ENCODE measurements at regions not wholly inside any gene's neighbourhood (a gene's known extent, or its start where the extent isn't known, plus 50 kb on each side); places are given as distances from the start of the nearest gene placed in this dataset.

DNA sequence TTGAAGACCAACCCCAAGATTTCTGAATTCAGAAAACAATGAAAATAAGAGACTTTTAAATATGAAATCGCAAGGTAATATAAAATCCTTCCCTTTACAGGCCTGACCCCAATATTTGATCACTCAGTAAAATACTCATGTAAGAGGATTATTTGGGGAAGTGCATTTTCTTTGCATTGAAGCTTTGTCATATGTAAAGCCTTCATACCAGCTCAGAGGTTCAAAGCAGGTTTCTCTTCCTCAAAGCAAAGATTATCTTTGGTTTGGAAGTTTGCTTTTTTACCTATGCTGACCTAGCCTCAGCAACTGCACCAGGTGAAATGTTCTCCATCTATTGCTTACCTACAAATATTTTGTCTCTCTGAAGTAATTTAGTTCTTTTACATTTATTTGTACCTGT lies 106.5 kb upstream of the PARP8 start:
- POLR2A ChIA-PET, result no interaction called here
- TF ChIP-seq ZNF600 (tag by site-specific recombination; IDR thresholded peaks at IDR 0.05) (no peak), ZNF701 (tag by site-specific recombination; IDR thresholded peaks at IDR 0.05) (no peak), ZNF585B (tag by site-specific recombination; IDR thresholded peaks at IDR 0.05) (no peak), ZNF350 (tag by site-specific recombination; IDR thresholded peaks at IDR 0.05) (no peak), MYNN (tag by site-specific recombination; IDR thresholded peaks at IDR 0.05; ENCODE audit: borderline replicate concordance) (no peak), ZNF223 (tag by site-specific recombination; IDR thresholded peaks at IDR 0.05) (no peak)
- TF ChIP-seq, protein P1, sequence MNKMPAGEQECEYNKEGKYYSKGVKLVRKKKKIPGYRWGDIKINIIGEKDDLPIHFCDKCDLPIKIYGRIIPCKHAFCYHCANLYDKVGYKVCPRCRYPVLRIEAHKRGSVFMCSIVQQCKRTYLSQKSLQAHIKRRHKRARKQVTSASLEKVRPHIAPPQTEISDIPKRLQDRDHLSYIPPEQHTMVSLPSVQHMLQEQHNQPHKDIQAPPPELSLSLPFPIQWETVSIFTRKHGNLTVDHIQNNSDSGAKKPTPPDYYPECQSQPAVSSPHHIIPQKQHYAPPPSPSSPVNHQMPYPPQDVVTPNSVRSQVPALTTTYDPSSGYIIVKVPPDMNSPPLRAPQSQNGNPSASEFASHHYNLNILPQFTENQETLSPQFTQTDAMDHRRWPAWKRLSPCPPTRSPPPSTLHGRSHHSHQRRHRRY (tag by site-specific recombination; IDR thresholded peaks at IDR 0.05), result no peak
- TF ChIP-seq, protein P2, sequence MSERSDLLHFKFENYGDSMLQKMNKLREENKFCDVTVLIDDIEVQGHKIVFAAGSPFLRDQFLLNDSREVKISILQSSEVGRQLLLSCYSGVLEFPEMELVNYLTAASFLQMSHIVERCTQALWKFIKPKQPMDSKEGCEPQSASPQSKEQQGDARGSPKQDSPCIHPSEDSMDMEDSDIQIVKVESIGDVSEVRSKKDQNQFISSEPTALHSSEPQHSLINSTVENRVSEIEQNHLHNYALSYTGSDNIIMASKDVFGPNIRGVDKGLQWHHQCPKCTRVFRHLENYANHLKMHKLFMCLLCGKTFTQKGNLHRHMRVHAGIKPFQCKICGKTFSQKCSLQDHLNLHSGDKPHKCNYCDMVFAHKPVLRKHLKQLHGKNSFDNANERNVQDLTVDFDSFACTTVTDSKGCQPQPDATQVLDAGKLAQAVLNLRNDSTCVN (tag by site-specific recombination; optimal IDR thresholded peaks at IDR 0.05), result no peak
- TF ChIP-seq, protein P3, sequence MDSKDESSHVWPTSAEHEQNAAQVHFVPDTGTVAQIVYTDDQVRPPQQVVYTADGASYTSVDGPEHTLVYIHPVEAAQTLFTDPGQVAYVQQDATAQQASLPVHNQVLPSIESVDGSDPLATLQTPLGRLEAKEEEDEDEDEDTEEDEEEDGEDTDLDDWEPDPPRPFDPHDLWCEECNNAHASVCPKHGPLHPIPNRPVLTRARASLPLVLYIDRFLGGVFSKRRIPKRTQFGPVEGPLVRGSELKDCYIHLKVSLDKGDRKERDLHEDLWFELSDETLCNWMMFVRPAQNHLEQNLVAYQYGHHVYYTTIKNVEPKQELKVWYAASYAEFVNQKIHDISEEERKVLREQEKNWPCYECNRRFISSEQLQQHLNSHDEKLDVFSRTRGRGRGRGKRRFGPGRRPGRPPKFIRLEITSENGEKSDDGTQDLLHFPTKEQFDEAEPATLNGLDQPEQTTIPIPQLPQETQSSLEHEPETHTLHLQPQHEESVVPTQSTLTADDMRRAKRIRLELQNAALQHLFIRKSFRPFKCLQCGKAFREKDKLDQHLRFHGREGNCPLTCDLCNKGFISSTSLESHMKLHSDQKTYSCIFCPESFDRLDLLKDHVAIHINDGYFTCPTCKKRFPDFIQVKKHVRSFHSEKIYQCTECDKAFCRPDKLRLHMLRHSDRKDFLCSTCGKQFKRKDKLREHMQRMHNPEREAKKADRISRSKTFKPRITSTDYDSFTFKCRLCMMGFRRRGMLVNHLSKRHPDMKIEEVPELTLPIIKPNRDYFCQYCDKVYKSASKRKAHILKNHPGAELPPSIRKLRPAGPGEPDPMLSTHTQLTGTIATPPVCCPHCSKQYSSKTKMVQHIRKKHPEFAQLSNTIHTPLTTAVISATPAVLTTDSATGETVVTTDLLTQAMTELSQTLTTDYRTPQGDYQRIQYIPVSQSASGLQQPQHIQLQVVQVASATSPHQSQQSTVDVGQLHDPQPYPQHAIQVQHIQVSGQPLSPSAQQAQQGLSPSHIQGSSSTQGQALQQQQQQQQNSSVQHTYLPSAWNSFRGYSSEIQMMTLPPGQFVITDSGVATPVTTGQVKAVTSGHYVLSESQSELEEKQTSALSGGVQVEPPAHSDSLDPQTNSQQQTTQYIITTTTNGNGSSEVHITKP (tag by site-specific recombination; IDR thresholded peaks at IDR 0.05), result no peak
- Histone ChIP-seq H3K27ac (ENCODE audit: extremely low read depth, low read depth, low read length) (no peak overlapping the region), H3K4me1 (ENCODE audit: control insufficient read depth, insufficient read depth, low read length) (peaks cover 5% of the 10 kb centered on the region), H3K4me3 (ENCODE audit: low read depth, low read length) (no peak overlapping the region), H3K36me3 (ENCODE audit: control insufficient read depth in 2 of 2, insufficient read depth in 1 of 2, low read length in 2 of 2) (no peaks in the 10 kb centered on the region), H3K9me3 (ENCODE audit: control insufficient read depth, insufficient read depth, low read depth, low read length) (no peaks in the 10 kb centered on the region)
- CTCF ChIA-PET, result no interaction called here

DNA sequence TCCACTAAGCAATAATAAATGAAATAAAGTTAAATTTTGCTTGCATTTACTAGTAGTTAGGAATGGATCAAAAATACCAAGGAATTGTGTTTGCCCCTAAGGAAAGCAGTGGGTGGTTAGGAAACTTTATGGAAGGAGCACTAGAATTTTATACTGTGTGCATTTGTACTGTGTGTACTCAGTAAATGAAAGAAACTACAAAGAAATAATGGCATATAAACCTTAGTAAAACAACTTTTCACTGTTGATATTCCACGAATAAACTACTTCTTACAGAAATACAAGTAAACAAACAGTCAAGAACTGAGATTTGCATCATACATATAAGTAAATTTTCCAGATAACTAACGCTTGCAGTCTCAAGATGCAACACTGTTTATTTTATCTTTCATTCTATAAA lies 103.7 kb upstream of the PARP8 start:
- H3K9me3 ChIP-seq (ENCODE audit: control insufficient read depth, insufficient read depth, low read depth, low read length), result no peaks in the 10 kb centered on the region
- no peak overlapping the region for H3K27ac ChIP-seq (ENCODE audit: extremely low read depth, low read depth, low read length)
- no peak overlapping the region for H3K4me3 ChIP-seq (ENCODE audit: low read depth, low read length)
- TF ChIP-seq ZNF132 (tag by site-specific recombination; IDR thresholded peaks at IDR 0.05; ENCODE audit: borderline replicate concordance), result no peak
- no peaks in the 10 kb centered on the region for H3K36me3 ChIP-seq (ENCODE audit: control insufficient read depth in 2 of 2, insufficient read depth in 1 of 2, low read length in 2 of 2)
- ChIA-PET POLR2A (no interaction called here), CTCF (no interaction called here)
- peaks cover 4% of the 10 kb centered on the region for H3K4me1 ChIP-seq (ENCODE audit: control insufficient read depth, insufficient read depth, low read length)

DNA sequence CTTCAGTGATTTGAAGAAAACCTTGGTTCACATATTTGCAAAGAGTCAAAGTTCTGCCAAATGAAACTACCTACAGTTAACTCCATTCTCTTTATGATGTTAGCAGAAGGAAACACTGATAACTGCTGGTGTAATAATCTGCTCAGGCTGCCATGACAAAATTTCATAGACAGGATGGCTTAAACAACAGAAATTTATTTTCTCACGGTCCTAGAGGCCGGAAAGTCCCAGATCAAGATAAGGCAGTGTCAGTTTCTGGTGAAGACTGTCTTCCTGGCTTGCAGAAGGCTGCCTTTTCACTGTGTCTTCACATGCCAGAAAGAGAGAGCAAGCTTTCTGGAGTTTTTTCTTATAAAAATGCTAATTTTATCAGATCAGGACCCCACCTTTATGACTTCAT lies 102.4 kb upstream of the PARP8 start:
- ChIA-PET CTCF (no interaction called here), POLR2A (no interaction called here)
- Histone ChIP-seq H3K4me1 (ENCODE audit: control insufficient read depth, insufficient read depth, low read length) (peaks cover 2% of the 10 kb centered on the region; the same call in 1 of the 2 replicates), H3K9me3 (ENCODE audit: control insufficient read depth, insufficient read depth, low read depth, low read length) (no peaks in the 10 kb centered on the region), H3K27ac (ENCODE audit: extremely low read depth, low read depth, low read length) (no peak overlapping the region), H3K4me3 (ENCODE audit: low read depth, low read length) (no peak overlapping the region), H3K36me3 (ENCODE audit: control insufficient read depth in 2 of 2, insufficient read depth in 1 of 2, low read length in 2 of 2) (no peaks in the 10 kb centered on the region)
- TF ChIP-seq, protein P4, sequence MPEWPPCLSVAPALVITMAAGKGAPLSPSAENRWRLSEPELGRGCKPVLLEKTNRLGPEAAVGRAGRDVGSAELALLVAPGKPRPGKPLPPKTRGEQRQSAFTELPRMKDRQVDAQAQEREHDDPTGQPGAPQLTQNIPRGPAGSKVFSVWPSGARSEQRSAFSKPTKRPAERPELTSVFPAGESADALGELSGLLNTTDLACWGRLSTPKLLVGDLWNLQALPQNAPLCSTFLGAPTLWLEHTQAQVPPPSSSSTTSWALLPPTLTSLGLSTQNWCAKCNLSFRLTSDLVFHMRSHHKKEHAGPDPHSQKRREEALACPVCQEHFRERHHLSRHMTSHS (tag by site-specific recombination; IDR thresholded peaks at IDR 0.05), result no peak
- TF ChIP-seq, protein P5, sequence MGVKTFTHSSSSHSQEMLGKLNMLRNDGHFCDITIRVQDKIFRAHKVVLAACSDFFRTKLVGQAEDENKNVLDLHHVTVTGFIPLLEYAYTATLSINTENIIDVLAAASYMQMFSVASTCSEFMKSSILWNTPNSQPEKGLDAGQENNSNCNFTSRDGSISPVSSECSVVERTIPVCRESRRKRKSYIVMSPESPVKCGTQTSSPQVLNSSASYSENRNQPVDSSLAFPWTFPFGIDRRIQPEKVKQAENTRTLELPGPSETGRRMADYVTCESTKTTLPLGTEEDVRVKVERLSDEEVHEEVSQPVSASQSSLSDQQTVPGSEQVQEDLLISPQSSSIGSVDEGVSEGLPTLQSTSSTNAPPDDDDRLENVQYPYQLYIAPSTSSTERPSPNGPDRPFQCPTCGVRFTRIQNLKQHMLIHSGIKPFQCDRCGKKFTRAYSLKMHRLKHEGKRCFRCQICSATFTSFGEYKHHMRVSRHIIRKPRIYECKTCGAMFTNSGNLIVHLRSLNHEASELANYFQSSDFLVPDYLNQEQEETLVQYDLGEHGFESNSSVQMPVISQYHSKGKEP (tag by site-specific recombination; IDR thresholded peaks at IDR 0.05), result no peak
- TF ChIP-seq ZNF610 (tag by site-specific recombination; IDR thresholded peaks at IDR 0.05; ENCODE audit: borderline replicate concordance) (no peak), SALL2 (tag by site-specific recombination; IDR thresholded peaks at IDR 0.05; ENCODE audit: borderline replicate concordance) (no peak), GLI2 (tag by site-specific recombination; IDR thresholded peaks at IDR 0.05; ENCODE audit: borderline replicate concordance, low read depth) (no peak), ZNF548 (tag by site-specific recombination; IDR thresholded peaks at IDR 0.05) (no peak), ZNF624 (tag by site-specific recombination; IDR thresholded peaks at IDR 0.05) (no peak), ZNF174 (tag by site-specific recombination; IDR thresholded peaks at IDR 0.05) (no peak)
- TF ChIP-seq, protein P6, sequence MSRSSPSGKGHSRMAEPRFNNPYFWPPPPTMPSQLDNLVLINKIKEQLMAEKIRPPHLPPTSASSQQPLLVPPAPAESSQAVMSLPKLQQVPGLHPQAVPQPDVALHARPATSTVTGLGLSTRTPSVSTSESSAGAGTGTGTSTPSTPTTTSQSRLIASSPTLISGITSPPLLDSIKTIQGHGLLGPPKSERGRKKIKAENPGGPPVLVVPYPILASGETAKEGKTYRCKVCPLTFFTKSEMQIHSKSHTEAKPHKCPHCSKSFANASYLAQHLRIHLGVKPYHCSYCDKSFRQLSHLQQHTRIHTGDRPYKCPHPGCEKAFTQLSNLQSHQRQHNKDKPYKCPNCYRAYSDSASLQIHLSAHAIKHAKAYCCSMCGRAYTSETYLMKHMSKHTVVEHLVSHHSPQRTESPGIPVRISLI (tag by site-specific recombination; IDR thresholded peaks at IDR 0.05), result no peak
- TF ChIP-seq, protein P7, sequence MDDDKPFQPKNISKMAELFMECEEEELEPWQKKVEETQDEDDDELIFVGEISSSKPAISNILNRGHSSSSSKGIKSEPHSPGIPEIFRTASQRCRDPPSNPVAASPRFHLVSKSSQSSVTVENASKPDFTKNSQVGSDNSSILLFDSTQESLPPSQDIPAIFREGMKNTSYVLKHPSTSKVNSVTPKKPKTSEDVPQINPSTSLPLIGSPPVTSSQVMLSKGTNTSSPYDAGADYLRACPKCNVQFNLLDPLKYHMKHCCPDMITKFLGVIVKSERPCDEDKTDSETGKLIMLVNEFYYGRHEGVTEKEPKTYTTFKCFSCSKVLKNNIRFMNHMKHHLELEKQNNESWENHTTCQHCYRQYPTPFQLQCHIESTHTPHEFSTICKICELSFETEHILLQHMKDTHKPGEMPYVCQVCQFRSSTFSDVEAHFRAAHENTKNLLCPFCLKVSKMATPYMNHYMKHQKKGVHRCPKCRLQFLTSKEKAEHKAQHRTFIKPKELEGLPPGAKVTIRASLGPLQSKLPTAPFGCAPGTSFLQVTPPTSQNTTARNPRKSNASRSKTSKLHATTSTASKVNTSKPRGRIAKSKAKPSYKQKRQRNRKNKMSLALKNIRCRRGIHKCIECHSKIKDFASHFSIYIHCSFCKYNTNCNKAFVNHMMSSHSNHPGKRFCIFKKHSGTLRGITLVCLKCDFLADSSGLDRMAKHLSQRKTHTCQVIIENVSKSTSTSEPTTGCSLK (tag by site-specific recombination; IDR thresholded peaks at IDR 0.05), result no peak
